WTC11 (cell line): ENCODE measurements at regions not wholly inside any gene's neighbourhood (a gene's known extent, or its start where the extent isn't known, plus 50 kb on each side); places are given as distances from the start of the nearest gene placed in this dataset.
"Not testable (repeated sequence)": the region's sequence is repeated elsewhere in the genome, so short reads cannot be mapped to it uniquely, and the experiment has no call there.

Experiments used
- ATAC-seq: fragments of 200-7000 bp; cut with Tn5 transposase; 2 replicates; pipeline ENCODE4 v1.10.0; 2021; ENCODE audit warnings: mild to moderate bottlenecking, moderate library complexity
- CTCF ChIA-PET: fragments of 300-600 bp; sonication (Branson Sonifier 250); formaldehyde crosslinking; loops from one replicate; lab custom pipeline; 2021; ENCODE audit warnings: antibody characterized with exemption; lab: Charles Lee
- POLR2A ChIA-PET: fragments of 350-600 bp; sonication (Branson Sonifier 250); formaldehyde crosslinking; loops from one replicate; lab custom pipeline; 2021; ENCODE audit warnings: antibody characterized with exemption; lab: Charles Lee
- DNase-seq: peaks from one replicate; pipeline ENCODE4 v3.0.0; 2021; ENCODE audit warnings: low spot score
- H3K27ac Mint-ChIP-seq: 2 replicates; pipeline ENCODE4 v1.8.0; 2021; ENCODE audit warnings: mixed read lengths
- H3K27me3 Mint-ChIP-seq: 2 replicates; pipeline ENCODE4 v1.8.0; 2021; ENCODE audit warnings: low read depth, mild to moderate bottlenecking, moderate library complexity, mixed read lengths
- H3K36me3 Mint-ChIP-seq: 2 replicates; pipeline ENCODE4 v1.8.0; 2021; ENCODE audit warnings: mixed read lengths
- H3K4me1 Mint-ChIP-seq: 2 replicates; pipeline ENCODE4 v1.8.0; 2022; ENCODE audit warnings: mixed read lengths
- H3K4me3 Mint-ChIP-seq: 2 replicates; pipeline ENCODE4 v1.8.0; 2021; ENCODE audit warnings: mild to moderate bottlenecking, moderate library complexity, mixed read lengths
- H3K9me3 Mint-ChIP-seq: 2 replicates; pipeline ENCODE4 v1.8.0; 2021; ENCODE audit warnings: mixed read lengths
- AFF4 ChIP-seq: sonication (generic); formaldehyde crosslinking; IDR thresholded peaks from 2 replicates; pipeline ENCODE4 v1.8.1; 2023; ENCODE audit warnings: mild to moderate bottlenecking, missing genetic modification reagents, borderline replicate concordance
- ATF2 ChIP-seq: sonication (generic); formaldehyde crosslinking; IDR thresholded peaks from 2 replicates; pipeline ENCODE4 v1.8.1; 2022; ENCODE audit warnings: low read depth, missing genetic modification reagents, borderline replicate concordance
- ATF3 ChIP-seq: sonication (generic); formaldehyde crosslinking; conservative IDR thresholded peaks from 2 replicates; pipeline ENCODE4 v1.8.1; 2022; ENCODE audit warnings: mild to moderate bottlenecking, missing genetic modification reagents
- CREB1 ChIP-seq: sonication (generic); formaldehyde crosslinking; IDR thresholded peaks from 2 replicates; pipeline ENCODE4 v1.8.0; 2023; ENCODE audit warnings: mild to moderate bottlenecking, missing genetic modification reagents
- E2F1 ChIP-seq: sonication (generic); formaldehyde crosslinking; IDR thresholded peaks from 2 replicates; pipeline ENCODE4 v1.8.0; 2022; ENCODE audit warnings: mild to moderate bottlenecking, missing genetic modification reagents
- E2F5 ChIP-seq: sonication (generic); formaldehyde crosslinking; IDR thresholded peaks from 2 replicates; pipeline ENCODE4 v1.8.1; 2022; ENCODE audit warnings: mild to moderate bottlenecking, moderate library complexity, missing genetic modification reagents
- EMX1 ChIP-seq: fragments of 250-450 bp; sonication (Bioruptor Pico); IDR thresholded peaks from 2 replicates; pipeline ENCODE4 v1.8.0; 2021; ENCODE audit warnings: mild to moderate bottlenecking
- ESRRA ChIP-seq: sonication (generic); formaldehyde crosslinking; IDR thresholded peaks from 2 replicates; pipeline ENCODE4 v1.8.1; 2022; ENCODE audit warnings: mild to moderate bottlenecking, missing genetic modification reagents, borderline replicate concordance
- FOXJ3 ChIP-seq: sonication (generic); formaldehyde crosslinking; IDR thresholded peaks from 2 replicates; pipeline ENCODE4 v1.9.0; 2021; ENCODE audit warnings: missing genetic modification reagents, mild to moderate bottlenecking, borderline replicate concordance
- IRF2 ChIP-seq: sonication (generic); formaldehyde crosslinking; IDR thresholded peaks from 2 replicates; pipeline ENCODE4 v1.8.0; 2022; ENCODE audit warnings: low read depth, missing genetic modification reagents, borderline replicate concordance
- NFE2L1 ChIP-seq: sonication (generic); formaldehyde crosslinking; IDR thresholded peaks from 2 replicates; pipeline ENCODE4 v1.8.1; 2023; ENCODE audit warnings: missing genetic modification reagents
- PREB ChIP-seq: sonication (generic); formaldehyde crosslinking; IDR thresholded peaks from 2 replicates; pipeline ENCODE4 v1.8.1; 2022; ENCODE audit warnings: mild to moderate bottlenecking, missing genetic modification reagents, moderate library complexity, borderline replicate concordance
- TEAD1 ChIP-seq: sonication (generic); formaldehyde crosslinking; IDR thresholded peaks from 2 replicates; pipeline ENCODE4 v1.8.0; 2022; ENCODE audit warnings: mild to moderate bottlenecking, missing genetic modification reagents
- TEAD4 ChIP-seq: sonication (generic); formaldehyde crosslinking; IDR thresholded peaks from 2 replicates; pipeline ENCODE4 v1.8.0; 2022; ENCODE audit warnings: mild to moderate bottlenecking, missing genetic modification reagents
- USF1 ChIP-seq: sonication (generic); formaldehyde crosslinking; IDR thresholded peaks from 2 replicates; pipeline ENCODE4 v1.8.0; 2022; ENCODE audit warnings: mild to moderate bottlenecking, missing genetic modification reagents
- USF2 ChIP-seq: sonication (generic); formaldehyde crosslinking; IDR thresholded peaks from 2 replicates; pipeline ENCODE4 v1.8.1; 2023; ENCODE audit warnings: mild to moderate bottlenecking, missing genetic modification reagents, moderate library complexity
- ZNF138 ChIP-seq: sonication (generic); formaldehyde crosslinking; conservative IDR thresholded peaks from 2 replicates; pipeline ENCODE4 v1.8.1; 2022; ENCODE audit warnings: mild to moderate bottlenecking, moderate library complexity, missing genetic modification reagents
- ZNF219 ChIP-seq: sonication (generic); formaldehyde crosslinking; IDR thresholded peaks from 2 replicates; pipeline ENCODE4 v1.8.0; 2023; ENCODE audit warnings: missing genetic modification reagents, mild to moderate bottlenecking, borderline replicate concordance
- ZNF281 ChIP-seq: sonication (generic); formaldehyde crosslinking; IDR thresholded peaks from 2 replicates; pipeline ENCODE4 v1.8.0; 2023; ENCODE audit warnings: mild to moderate bottlenecking, missing genetic modification reagents

- TF ChIP-seq E2F5 (CRISPR knock-in tag) = no peak
- TF ChIP-seq PREB (CRISPR knock-in tag) = no peak
- TF ChIP-seq FOXJ3 = no peak
- no peak for TF ChIP-seq AFF4 (CRISPR knock-in tag)
- TF ChIP-seq TEAD4 (CRISPR knock-in tag) = no peak
- TF ChIP-seq TEAD1 (CRISPR knock-in tag) = no peak
- no peak for TF ChIP-seq CREB1 (CRISPR knock-in tag)
- TF ChIP-seq ATF3 (CRISPR knock-in tag) = no peak
- no peak for TF ChIP-seq E2F1 (CRISPR knock-in tag)
- no peak for TF ChIP-seq ESRRA (CRISPR knock-in tag)
- TF ChIP-seq USF1 (CRISPR knock-in tag) = no peak
- no peak for TF ChIP-seq ZNF138 (CRISPR knock-in tag)
- no peak for TF ChIP-seq ZNF281 (CRISPR knock-in tag)
- no peak for TF ChIP-seq ATF2 (CRISPR knock-in tag)
- no peak for TF ChIP-seq NFE2L1 (CRISPR knock-in tag)
- TF ChIP-seq USF2 = no peak
- TF ChIP-seq ZNF219 (CRISPR knock-in tag) = no peak
- no peak for TF ChIP-seq IRF2 (CRISPR knock-in tag)
- TF ChIP-seq EMX1 = no peak
- Mint-ChIP-seq H3K27ac (no peak overlapping the region), H3K9me3 (peaks cover 6% of the 10 kb centered on the region), H3K4me1 (peaks cover 53% of the 10 kb centered on the region), H3K4me3 (no peak overlapping the region), H3K27me3 (no peaks in the 10 kb centered on the region), H3K36me3 (no peaks in the 10 kb centered on the region)
- ChIA-PET CTCF (no interaction called here), POLR2A (no interaction called here)
- ATAC-seq = no peak
- DNase-seq = no peak
Measured at GRCh38 chr20:53788253-53789022, 194.8 kb upstream of the ZNF217 start.

GRCh38 chr20:53787491-53787931, 193.9 kb upstream of the ZNF217 start:
- H3K27ac Mint-ChIP-seq, CTCF ChIA-PET: not testable (repeated sequence)

More at GRCh38 chr20:53787491-53787931, 193.9 kb upstream of the ZNF217 start:
- H3K4me3 Mint-ChIP-seq, H3K9me3 Mint-ChIP-seq, H3K27me3 Mint-ChIP-seq, POLR2A ChIA-PET, H3K36me3 Mint-ChIP-seq, ATAC-seq, DNase-seq: not testable (repeated sequence)
- peaks cover 50% of the 10 kb centered on the region for H3K4me1 Mint-ChIP-seq
